ENCODE measurements at regions not wholly inside any gene's neighbourhood (a gene's known extent, or its start where the extent isn't known, plus 50 kb on each side); places are given as distances from the start of the nearest gene placed in this dataset.

- in situ Hi-C loops (cut with HindIII; ENCODE audit: low pct_ligation_motif_present, low sequenced_read_pairs) = no loop called here
- Histone ChIP-seq H3K4me3 (ENCODE audit: low read depth, low read length) (no peak overlapping the region), H3K27me3 (replicated peaks) (no peaks in the 10 kb centered on the region), H3K27ac (no peak overlapping the region), H3K36me3 (replicated peaks) (no peaks in the 10 kb centered on the region)
- no peak for DNase-seq
- TF ChIP-seq, protein P1, sequence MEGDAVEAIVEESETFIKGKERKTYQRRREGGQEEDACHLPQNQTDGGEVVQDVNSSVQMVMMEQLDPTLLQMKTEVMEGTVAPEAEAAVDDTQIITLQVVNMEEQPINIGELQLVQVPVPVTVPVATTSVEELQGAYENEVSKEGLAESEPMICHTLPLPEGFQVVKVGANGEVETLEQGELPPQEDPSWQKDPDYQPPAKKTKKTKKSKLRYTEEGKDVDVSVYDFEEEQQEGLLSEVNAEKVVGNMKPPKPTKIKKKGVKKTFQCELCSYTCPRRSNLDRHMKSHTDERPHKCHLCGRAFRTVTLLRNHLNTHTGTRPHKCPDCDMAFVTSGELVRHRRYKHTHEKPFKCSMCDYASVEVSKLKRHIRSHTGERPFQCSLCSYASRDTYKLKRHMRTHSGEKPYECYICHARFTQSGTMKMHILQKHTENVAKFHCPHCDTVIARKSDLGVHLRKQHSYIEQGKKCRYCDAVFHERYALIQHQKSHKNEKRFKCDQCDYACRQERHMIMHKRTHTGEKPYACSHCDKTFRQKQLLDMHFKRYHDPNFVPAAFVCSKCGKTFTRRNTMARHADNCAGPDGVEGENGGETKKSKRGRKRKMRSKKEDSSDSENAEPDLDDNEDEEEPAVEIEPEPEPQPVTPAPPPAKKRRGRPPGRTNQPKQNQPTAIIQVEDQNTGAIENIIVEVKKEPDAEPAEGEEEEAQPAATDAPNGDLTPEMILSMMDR (IDR thresholded peaks at IDR 0.05; ENCODE audit: low read depth, low read length, missing control alignments) = no peak
Observed at GRCh38 chr4:22103768-22104167, 155.2 kb upstream of the KCNIP4 start.

- H3K27ac ChIP-seq = peak overlapping the region; percentile 36
- H3K4me3 ChIP-seq (ENCODE audit: low read depth, low read length) = no peak overlapping the region
- peak; percentile 51 for DNase-seq
- H3K36me3 ChIP-seq (replicated peaks) = no peaks in the 10 kb centered on the region
- TF ChIP-seq, protein P1 (IDR thresholded peaks at IDR 0.05; ENCODE audit: low read depth, low read length, missing control alignments) = no peak
- H3K27me3 ChIP-seq (replicated peaks) = no peaks in the 10 kb centered on the region
- in situ Hi-C loops (cut with HindIII; ENCODE audit: low pct_ligation_motif_present, low sequenced_read_pairs) = no loop called here
Observed at GRCh38 chr4:22099896-22100295, 151.3 kb upstream of the KCNIP4 start.

DNA sequence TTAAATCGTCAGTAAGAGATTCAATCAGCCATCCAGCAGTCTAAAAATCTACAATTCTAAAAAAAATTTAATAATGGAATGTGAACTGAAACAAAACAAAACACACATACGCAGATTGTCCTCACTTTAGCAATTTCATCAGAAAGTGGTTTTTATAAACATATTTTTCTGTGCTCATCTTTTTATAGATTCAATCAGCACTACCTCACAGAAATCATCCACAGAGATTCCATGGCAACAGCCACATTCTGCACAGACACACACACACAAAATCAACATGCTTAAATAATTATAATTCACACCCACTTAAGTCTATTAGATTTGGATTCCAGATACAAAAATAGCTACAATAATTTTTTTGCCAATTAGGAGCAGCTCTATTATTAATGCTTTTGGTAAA is 149.0 kb upstream of the KCNIP4 start:
- H3K27ac ChIP-seq = no peak overlapping the region
- H3K27me3 ChIP-seq (replicated peaks) = no peaks in the 10 kb centered on the region
- H3K4me3 ChIP-seq (ENCODE audit: low read depth, low read length) = no peak overlapping the region
- in situ Hi-C loops (cut with HindIII; ENCODE audit: low pct_ligation_motif_present, low sequenced_read_pairs) = no loop called here
- DNase-seq = no peak
- TF ChIP-seq, protein P1 (IDR thresholded peaks at IDR 0.05; ENCODE audit: low read depth, low read length, missing control alignments) = no peak
- no peaks in the 10 kb centered on the region for H3K36me3 ChIP-seq (replicated peaks)

- TF ChIP-seq, protein P1 (IDR thresholded peaks at IDR 0.05; ENCODE audit: low read depth, low read length, missing control alignments) = no peak
- H3K4me3 ChIP-seq (ENCODE audit: low read depth, low read length) = no peak overlapping the region
- DNase-seq = no peak
- in situ Hi-C loops (cut with HindIII; ENCODE audit: low pct_ligation_motif_present, low sequenced_read_pairs) = no loop called here
- no peak overlapping the region for H3K27ac ChIP-seq
- H3K27me3 ChIP-seq (replicated peaks) = no peaks in the 10 kb centered on the region
- no peaks in the 10 kb centered on the region for H3K36me3 ChIP-seq (replicated peaks)
Observed at GRCh38 chr4:22094217-22094616, 145.6 kb upstream of the KCNIP4 start.

DNA sequence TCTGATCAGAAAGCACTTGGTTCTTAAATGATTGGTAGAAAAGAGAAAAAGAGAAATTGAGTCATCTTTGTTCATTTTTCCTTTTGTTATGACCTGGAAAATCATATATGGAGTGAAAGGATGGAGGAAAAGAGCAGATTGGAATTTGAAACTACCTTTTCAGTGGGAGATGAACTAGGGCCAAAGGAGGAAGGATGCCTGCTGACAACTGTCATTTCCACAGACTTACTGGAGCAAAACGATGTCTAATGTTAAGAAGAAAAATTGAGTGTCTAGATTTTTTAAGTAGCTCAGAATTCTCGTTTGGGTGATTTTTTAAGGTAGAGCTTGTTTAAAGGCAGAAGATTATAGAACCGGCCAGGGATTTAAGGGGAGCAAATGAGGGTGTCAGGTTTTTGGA is 144.6 kb upstream of the KCNIP4 start:
- Histone ChIP-seq H3K4me3 (ENCODE audit: low read depth, low read length) (no peak overlapping the region), H3K27ac (no peak overlapping the region), H3K27me3 (replicated peaks) (no peaks in the 10 kb centered on the region), H3K36me3 (replicated peaks) (no peaks in the 10 kb centered on the region)
- in situ Hi-C loops (cut with HindIII; ENCODE audit: low pct_ligation_motif_present, low sequenced_read_pairs) = no loop called here
- no peak for DNase-seq
- TF ChIP-seq, protein P1 (IDR thresholded peaks at IDR 0.05; ENCODE audit: low read depth, low read length, missing control alignments) = no peak

DNA sequence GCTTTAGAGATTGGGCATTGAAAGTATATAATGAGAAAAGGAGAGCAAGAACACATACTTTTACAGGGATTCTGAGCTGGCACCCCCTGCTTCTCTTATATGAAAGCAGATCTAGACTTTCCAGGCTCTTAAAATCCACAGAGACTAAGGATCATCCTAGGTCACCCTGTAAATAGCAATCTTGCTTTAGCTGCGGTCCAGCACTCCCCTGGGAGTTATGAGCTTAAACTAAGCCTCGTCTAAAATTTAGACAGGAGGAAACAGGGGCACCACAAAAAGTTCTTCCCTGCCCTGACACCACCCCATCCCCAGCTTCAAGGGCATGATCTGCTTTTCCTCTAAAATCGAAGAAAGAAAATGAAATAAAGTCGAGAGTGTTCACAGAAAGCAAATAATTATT is 143.3 kb upstream of the KCNIP4 start:
- in situ Hi-C loops (cut with HindIII; ENCODE audit: low pct_ligation_motif_present, low sequenced_read_pairs) = no loop called here
- no peaks in the 10 kb centered on the region for H3K36me3 ChIP-seq (replicated peaks)
- H3K27ac ChIP-seq = no peak overlapping the region
- TF ChIP-seq, protein P1 (IDR thresholded peaks at IDR 0.05; ENCODE audit: low read depth, low read length, missing control alignments) = no peak
- no peak for DNase-seq
- H3K4me3 ChIP-seq (ENCODE audit: low read depth, low read length) = no peak overlapping the region
- H3K27me3 ChIP-seq (replicated peaks) = no peaks in the 10 kb centered on the region

Data from brain microvascular endothelial cell (primary cell).